NCI-H2171 (cell line): ENCODE measurements at regions not wholly inside any gene's neighbourhood (a gene's known extent, or its start where the extent isn't known, plus 50 kb on each side); places are given as distances from the start of the nearest gene placed in this dataset.

Source experiments
- DNase-seq: peaks from one replicate; lab custom pipeline; 2025; lab: John Stamatoyannopoulos, UW

DNA sequence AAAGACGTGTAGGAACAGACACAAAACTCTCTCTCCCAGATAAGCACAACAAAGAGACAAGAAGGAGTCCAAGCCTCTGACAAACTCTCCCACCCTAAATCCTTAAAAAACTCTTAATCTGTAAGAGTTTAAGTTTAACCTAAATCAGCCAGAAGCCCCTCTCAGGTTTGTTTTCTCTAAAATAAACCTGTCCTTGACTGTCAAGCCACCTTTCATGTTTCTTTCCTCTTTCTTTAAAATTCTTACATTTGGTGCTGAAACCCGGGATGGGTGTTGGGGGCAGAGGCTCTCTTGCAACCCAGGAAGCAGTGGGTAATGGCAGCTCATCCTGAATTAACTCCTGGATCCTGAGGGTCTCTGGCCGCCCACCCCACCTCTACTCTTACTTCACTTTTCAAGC lies 107.8 kb upstream of the TENT5D start:
- DNase-seq = no peak

DNA sequence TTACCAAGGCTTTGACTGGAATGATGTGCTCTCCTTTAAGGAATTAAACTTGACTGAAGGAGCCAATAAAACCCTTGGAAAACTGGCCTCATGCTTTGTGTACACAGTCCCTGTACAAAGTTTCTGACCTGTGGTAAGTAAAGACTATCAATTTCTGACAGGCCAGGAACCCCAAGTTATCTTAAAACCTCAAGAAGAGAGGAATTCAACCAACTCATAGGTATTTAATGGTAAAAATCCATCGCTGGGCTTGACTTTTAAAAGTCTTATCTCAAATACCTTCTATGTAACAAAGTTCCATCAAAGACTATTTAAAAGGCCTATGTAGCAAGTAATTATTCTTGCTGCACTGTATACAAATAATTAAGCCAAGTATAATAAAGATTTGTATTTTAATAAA lies 103.7 kb upstream of the TENT5D start:
- DNase-seq = no peak

DNA sequence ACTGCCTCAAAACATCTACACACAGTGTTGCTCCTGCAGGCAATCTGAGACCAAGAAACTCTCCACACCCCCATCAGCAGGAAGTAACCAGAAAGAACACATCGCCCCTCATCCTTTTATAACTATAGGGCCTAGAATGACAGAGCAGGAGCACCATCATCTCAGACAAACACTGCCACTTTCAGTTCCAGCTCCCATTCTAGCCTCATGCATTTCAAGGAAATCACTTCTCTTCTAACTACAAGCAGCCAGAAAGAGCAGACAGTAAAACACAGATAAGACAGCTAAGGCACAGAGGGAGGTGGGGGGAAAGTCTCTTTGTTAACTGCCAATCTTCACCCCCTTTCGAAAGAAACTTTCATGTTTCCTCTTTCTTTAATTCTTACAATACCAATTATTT lies 102.6 kb upstream of the TENT5D start:
- no peak for DNase-seq

DNA sequence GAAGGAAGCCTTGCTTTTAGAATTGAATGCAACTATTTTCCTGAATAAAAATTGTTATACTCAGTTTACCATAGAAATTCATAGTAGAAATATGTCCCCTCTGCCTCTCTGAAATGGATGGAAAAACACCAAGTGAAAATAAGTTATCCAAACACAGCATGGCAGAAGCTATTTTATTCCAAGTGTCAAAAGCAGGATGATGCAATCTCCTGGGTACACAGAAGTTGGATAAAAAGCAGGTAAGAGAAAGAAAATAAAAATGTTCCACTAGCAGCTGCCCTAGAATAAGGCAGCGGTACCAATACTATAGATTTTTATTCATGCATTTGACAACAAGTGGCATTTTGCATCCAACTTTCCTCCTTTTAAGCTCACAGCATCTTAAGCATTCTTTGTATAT lies 89.0 kb upstream of the TENT5D start:
- no peak for DNase-seq

DNA sequence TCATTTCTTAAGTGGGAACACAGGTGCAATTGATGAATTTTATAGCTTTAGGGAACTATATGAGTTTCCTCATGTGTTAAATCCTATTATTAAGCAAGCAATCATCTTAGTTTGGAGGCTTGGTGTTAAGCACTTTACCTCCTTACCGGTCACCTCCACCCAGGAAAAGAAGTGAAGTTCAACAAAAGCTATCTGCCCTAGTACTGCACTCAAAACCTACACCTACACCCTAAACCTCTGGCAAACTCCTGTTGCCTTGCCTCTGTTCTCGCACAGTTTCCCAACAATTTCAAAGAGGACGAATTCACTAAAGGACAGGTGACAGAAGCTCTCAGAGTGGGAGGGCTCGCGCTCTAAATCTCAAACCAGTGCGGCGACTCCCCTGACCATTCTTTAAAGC lies 85.7 kb upstream of the TENT5D start:
- DNase-seq = no peak

DNA sequence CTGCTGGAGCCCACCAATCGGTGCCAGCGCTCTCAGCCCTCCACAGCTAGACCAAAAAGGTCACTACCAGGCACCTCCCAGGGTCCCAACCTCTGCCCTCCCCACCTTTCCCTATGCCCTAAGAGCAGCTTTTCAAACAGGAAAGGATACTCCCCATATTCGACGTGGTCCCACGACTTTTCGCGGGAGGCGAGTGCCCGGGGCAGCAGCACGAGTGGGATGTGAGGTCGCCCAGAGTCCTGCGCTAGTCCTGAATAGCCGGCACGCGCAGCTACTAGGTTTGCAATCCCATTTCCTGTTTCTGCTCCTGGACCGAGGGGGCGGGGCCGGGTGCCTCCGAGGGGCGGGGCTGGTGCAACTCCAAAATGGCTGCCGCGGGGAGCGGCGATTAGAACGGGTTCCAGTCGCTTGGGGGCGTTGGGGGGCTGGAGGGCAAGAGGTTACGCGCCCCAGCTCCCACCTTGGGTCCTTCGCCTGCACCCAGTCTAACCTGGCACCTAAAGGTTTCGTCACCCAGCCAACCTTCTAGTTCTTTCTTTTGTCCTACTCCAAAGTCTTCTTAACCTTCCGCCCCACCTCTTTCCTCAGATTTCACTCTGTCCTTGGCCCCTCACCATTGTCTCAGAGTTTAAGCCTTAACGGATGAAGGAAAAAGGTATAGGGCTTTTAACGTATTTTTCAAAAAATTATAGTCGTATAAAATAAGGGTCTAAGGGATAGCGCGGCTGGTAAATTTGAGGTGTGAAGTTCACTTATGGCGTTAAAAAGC lies 85.0 kb upstream of the TENT5D start:
- peak; percentile 1 for DNase-seq

DNA sequence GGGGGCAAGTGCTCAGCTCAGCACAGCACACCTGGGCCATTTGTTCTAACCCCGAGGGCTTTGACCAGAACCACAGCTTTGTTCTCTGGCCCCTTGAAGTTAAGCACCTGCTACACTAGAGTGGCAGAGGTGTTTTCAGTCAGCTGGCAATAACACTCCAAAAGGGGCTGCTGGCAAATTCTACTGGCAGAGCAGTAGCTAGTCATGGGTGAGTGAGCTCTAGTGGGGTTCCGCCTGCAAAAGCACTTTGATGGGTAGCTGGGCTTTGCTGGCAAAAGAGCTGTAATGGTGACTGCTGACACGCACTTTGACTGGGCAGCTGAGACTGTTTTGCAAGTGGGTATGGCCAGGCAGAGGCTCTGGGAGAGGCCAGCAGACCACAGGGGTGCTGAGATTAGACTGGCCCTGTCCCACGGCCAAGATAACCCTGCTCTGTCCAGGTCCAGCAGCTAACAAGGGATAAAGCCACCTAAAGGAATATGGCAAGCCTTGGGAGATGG lies 65.2 kb upstream of the TENT5D start:
- no peak for DNase-seq
